ENCODE measurements at regions not wholly inside any gene's neighbourhood (a gene's known extent, or its start where the extent isn't known, plus 50 kb on each side); places are given as distances from the start of the nearest gene placed in this dataset.

GRCh38 chrX:42460706-42461105 lies 317.3 kb downstream of the PPP1R2C start:
- TF ChIP-seq CTCF (conservative IDR thresholded peaks at IDR 0.05; ENCODE audit: low read length) = no peak
- TF ChIP-seq EZH2phosphoT487 (IDR thresholded peaks at IDR 0.05; ENCODE audit: borderline replicate concordance) = no peak

Measured in Loucy (cell line).